ENCODE measurements at regions not wholly inside any gene's neighbourhood (a gene's known extent, or its start where the extent isn't known, plus 50 kb on each side); places are given as distances from the start of the nearest gene placed in this dataset.

DNA sequence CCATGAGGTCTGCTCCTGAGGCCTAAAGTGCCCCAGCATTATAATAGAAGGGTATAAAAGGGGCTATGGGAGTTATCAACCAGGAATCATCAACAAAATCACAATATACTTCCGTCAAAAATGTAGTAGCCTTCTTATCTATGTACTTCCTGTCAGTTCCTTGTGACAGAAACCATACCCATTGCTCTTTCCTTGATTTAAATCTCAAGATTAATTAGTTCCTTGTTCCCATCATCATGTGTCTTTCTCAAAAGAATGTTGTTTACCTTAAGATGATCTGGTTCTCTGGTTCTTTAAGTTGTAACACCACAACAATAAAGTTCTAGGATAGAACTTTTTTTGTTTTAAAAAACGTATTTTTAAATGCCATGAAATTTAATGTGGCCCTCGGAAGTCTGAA, 833.3 kb downstream of the LTN1 start:
- TF ChIP-seq, protein P1, sequence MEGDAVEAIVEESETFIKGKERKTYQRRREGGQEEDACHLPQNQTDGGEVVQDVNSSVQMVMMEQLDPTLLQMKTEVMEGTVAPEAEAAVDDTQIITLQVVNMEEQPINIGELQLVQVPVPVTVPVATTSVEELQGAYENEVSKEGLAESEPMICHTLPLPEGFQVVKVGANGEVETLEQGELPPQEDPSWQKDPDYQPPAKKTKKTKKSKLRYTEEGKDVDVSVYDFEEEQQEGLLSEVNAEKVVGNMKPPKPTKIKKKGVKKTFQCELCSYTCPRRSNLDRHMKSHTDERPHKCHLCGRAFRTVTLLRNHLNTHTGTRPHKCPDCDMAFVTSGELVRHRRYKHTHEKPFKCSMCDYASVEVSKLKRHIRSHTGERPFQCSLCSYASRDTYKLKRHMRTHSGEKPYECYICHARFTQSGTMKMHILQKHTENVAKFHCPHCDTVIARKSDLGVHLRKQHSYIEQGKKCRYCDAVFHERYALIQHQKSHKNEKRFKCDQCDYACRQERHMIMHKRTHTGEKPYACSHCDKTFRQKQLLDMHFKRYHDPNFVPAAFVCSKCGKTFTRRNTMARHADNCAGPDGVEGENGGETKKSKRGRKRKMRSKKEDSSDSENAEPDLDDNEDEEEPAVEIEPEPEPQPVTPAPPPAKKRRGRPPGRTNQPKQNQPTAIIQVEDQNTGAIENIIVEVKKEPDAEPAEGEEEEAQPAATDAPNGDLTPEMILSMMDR (IDR thresholded peaks at IDR 0.05; ENCODE audit: insufficient read depth, low read length, poor library complexity, severe bottlenecking), result no peak
- no peak for TF ChIP-seq EZH2phosphoT487 (conservative IDR thresholded peaks at IDR 0.05; ENCODE audit: low read length)
